MG63 (cell line): ENCODE measurements at regions not wholly inside any gene's neighbourhood (a gene's known extent, or its start where the extent isn't known, plus 50 kb on each side); places are given as distances from the start of the nearest gene placed in this dataset.
A peak's percentile ranks its signal among the peaks of the same experiment; 100 is the strongest.

Experiments used
- DNase-seq: peaks from one replicate; pipeline ENCODE4 v3.0.0-alpha.2; 2020
- H3K27me3 ChIP-seq: fragments of 250-450 bp; sonication (Bioruptor Pico); 2 replicates; pipeline ENCODE4 v1.5.1; 2020; ENCODE audit warnings: mild to moderate bottlenecking, moderate library complexity
- H3K36me3 ChIP-seq: fragments of 250-450 bp; sonication (Bioruptor Pico); 2 replicates; pipeline ENCODE4 v1.5.1; 2020; ENCODE audit warnings: mild to moderate bottlenecking, moderate library complexity
- H3K4me3 ChIP-seq: fragments of 250-450 bp; sonication (Bioruptor Pico); 2 replicates; pipeline ENCODE4 v1.5.1; 2020; ENCODE audit warnings: mild to moderate bottlenecking, moderate library complexity
- H3K9me3 ChIP-seq: fragments of 250-450 bp; sonication (Bioruptor Pico); 2 replicates; pipeline ENCODE4 v1.5.1; 2020; ENCODE audit warnings: mild to moderate bottlenecking, moderate library complexity

GRCh38 chr10:3853016-3853415 is 68.0 kb upstream of the KLF6 start:
- no peak for DNase-seq
- H3K4me3 ChIP-seq: no peak overlapping the region
- no peaks in the 10 kb centered on the region for H3K27me3 ChIP-seq
- H3K9me3 ChIP-seq: no peaks in the 10 kb centered on the region
- no peaks in the 10 kb centered on the region for H3K36me3 ChIP-seq

- Histone ChIP-seq H3K4me3 (no peak overlapping the region), H3K36me3 (no peaks in the 10 kb centered on the region)
- DNase-seq: peak; percentile 79
These were observed 67.3 kb upstream of the KLF6 start for GRCh38 chr10:3852147-3852904.

GRCh38 chr10:3850999-3851937 is 66.3 kb upstream of the KLF6 start:
- Histone ChIP-seq H3K27me3 (no peaks in the 10 kb centered on the region), H3K4me3 (no peak overlapping the region), H3K9me3 (no peaks in the 10 kb centered on the region), H3K36me3 (no peaks in the 10 kb centered on the region)
- peak; percentile 52 for DNase-seq

More at GRCh38 chr10:3852147-3852904, 67.3 kb upstream of the KLF6 start:
- Histone ChIP-seq H3K27me3 (no peaks in the 10 kb centered on the region), H3K9me3 (no peaks in the 10 kb centered on the region)

- H3K9me3 ChIP-seq: no peaks in the 10 kb centered on the region
- peak; percentile 38 for DNase-seq
- no peaks in the 10 kb centered on the region for H3K36me3 ChIP-seq
- H3K27me3 ChIP-seq: no peaks in the 10 kb centered on the region
- no peak overlapping the region for H3K4me3 ChIP-seq
These were observed 64.0 kb upstream of the KLF6 start for GRCh38 chr10:3848775-3849635.

GRCh38 chr10:3848005-3848774 is 63.2 kb upstream of the KLF6 start:
- H3K36me3 ChIP-seq: no peaks in the 10 kb centered on the region
- no peaks in the 10 kb centered on the region for H3K27me3 ChIP-seq
- DNase-seq: no peak
- H3K4me3 ChIP-seq: no peak overlapping the region
- no peaks in the 10 kb centered on the region for H3K9me3 ChIP-seq

GRCh38 chr10:3846736-3847135 is 61.7 kb upstream of the KLF6 start:
- Histone ChIP-seq H3K36me3 (no peaks in the 10 kb centered on the region), H3K9me3 (no peaks in the 10 kb centered on the region), H3K4me3 (no peak overlapping the region), H3K27me3 (no peaks in the 10 kb centered on the region)
- no peak for DNase-seq

- H3K36me3 ChIP-seq: no peaks in the 10 kb centered on the region
- no peak overlapping the region for H3K4me3 ChIP-seq
- no peaks in the 10 kb centered on the region for H3K27me3 ChIP-seq
- no peak for DNase-seq
- no peaks in the 10 kb centered on the region for H3K9me3 ChIP-seq
These were observed 59.5 kb upstream of the KLF6 start for GRCh38 chr10:3844491-3845025.

- Histone ChIP-seq H3K36me3 (no peaks in the 10 kb centered on the region), H3K27me3 (no peaks in the 10 kb centered on the region), H3K4me3 (no peak overlapping the region), H3K9me3 (no peaks in the 10 kb centered on the region)
- no peak for DNase-seq
These were observed 53.7 kb upstream of the KLF6 start for GRCh38 chr10:3838460-3839437.

- Histone ChIP-seq H3K9me3 (no peaks in the 10 kb centered on the region), H3K27me3 (no peaks in the 10 kb centered on the region), H3K36me3 (no peaks in the 10 kb centered on the region), H3K4me3 (no peak overlapping the region)
- DNase-seq: no peak
These were observed 52.8 kb upstream of the KLF6 start for GRCh38 chr10:3837647-3838459.

GRCh38 chr10:3836222-3836820 is 51.3 kb upstream of the KLF6 start:
- no peaks in the 10 kb centered on the region for H3K27me3 ChIP-seq
- no peaks in the 10 kb centered on the region for H3K9me3 ChIP-seq
- no peak for DNase-seq
- H3K36me3 ChIP-seq: no peaks in the 10 kb centered on the region
- no peak overlapping the region for H3K4me3 ChIP-seq

GRCh38 chr10:3835770-3836169 is 50.8 kb upstream of the KLF6 start:
- Histone ChIP-seq H3K9me3 (no peaks in the 10 kb centered on the region), H3K36me3 (no peaks in the 10 kb centered on the region), H3K4me3 (no peak overlapping the region), H3K27me3 (no peaks in the 10 kb centered on the region)
- DNase-seq: no peak

GRCh38 chr10:3834947-3835346 is 49.9 kb upstream of the KLF6 start:
- DNase-seq: no peak

More at GRCh38 chr10:3834947-3835346, 49.9 kb upstream of the KLF6 start:
- Histone ChIP-seq H3K36me3 (no peaks in the 10 kb centered on the region), H3K27me3 (no peaks in the 10 kb centered on the region), H3K4me3 (no peak overlapping the region), H3K9me3 (no peaks in the 10 kb centered on the region)
